HepG2 (cell line): ENCODE measurements at regions not wholly inside any gene's neighbourhood (a gene's known extent, or its start where the extent isn't known, plus 50 kb on each side); places are given as distances from the start of the nearest gene placed in this dataset.

Experiments used
- ATF7-NPFF ChIP-seq: sonication (generic); formaldehyde crosslinking; IDR thresholded peaks from 2 replicates; pipeline ENCODE4 v1.8.1; 2023; ENCODE audit warnings: mild to moderate bottlenecking, low read depth, missing genetic modification reagents, moderate library complexity
- BORCS8-MEF2B ChIP-seq: sonication (generic); formaldehyde crosslinking; IDR thresholded peaks from 2 replicates; pipeline ENCODE4 v1.8.0; 2022; ENCODE audit warnings: mild to moderate bottlenecking, missing genetic modification reagents
- KDM6A ChIP-seq: IDR thresholded peaks from 2 replicates; pipeline ENCODE4 v1.6.1; 2016; ENCODE audit warnings: low read depth
- MLXIP ChIP-seq: sonication (generic); formaldehyde crosslinking; IDR thresholded peaks from 2 replicates; pipeline ENCODE4 v1.9.0; 2021; ENCODE audit warnings: missing genetic modification reagents, borderline replicate concordance
- MTF2 ChIP-seq: sonication (generic); formaldehyde crosslinking; IDR thresholded peaks from 2 replicates; pipeline ENCODE4 v1.5.0; 2020; ENCODE audit warnings: missing genetic modification reagents, borderline replicate concordance
- NR3C1 ChIP-seq: sonication (generic); formaldehyde crosslinking; IDR thresholded peaks from 2 replicates; pipeline ENCODE4 v1.4.0; 2020; ENCODE audit warnings: missing genetic modification reagents
- POLR2AphosphoS5 ChIP-seq: IDR thresholded peaks from 2 replicates; pipeline ENCODE4 v1.6.1; 2012; ENCODE audit warnings: low read depth, low read length
- PPARG ChIP-seq: conservative IDR thresholded peaks from 2 replicates; pipeline ENCODE4 v1.6.1; 2016; ENCODE audit warnings: missing biosample characterization, missing genetic modification reagents
- SPEN ChIP-seq: sonication (generic); formaldehyde crosslinking; IDR thresholded peaks from 2 replicates; pipeline ENCODE4 v1.5.1; 2020; ENCODE audit warnings: low read depth, mild to moderate bottlenecking, missing genetic modification reagents
- ZNF138 ChIP-seq: sonication (generic); formaldehyde crosslinking; IDR thresholded peaks from 2 replicates; pipeline ENCODE4 v1.5.0; 2020; ENCODE audit warnings: mild to moderate bottlenecking, low read depth, missing genetic modification reagents
- ZNF318 ChIP-seq: sonication (generic); formaldehyde crosslinking; IDR thresholded peaks from 2 replicates; pipeline ENCODE4 v1.4.0; 2020; ENCODE audit warnings: mild to moderate bottlenecking, missing genetic modification reagents
- ZNF350 ChIP-seq: sonication (generic); formaldehyde crosslinking; IDR thresholded peaks from 2 replicates; pipeline ENCODE4 v1.4.0; 2020; ENCODE audit warnings: mild to moderate bottlenecking, low read depth, missing genetic modification reagents, borderline replicate concordance
- ZNF572 ChIP-seq: sonication (generic); formaldehyde crosslinking; IDR thresholded peaks from 2 replicates; pipeline ENCODE4 v1.5.1; 2020; ENCODE audit warnings: mild to moderate bottlenecking, missing genetic modification reagents
- ZNF589 ChIP-seq: sonication (generic); formaldehyde crosslinking; conservative IDR thresholded peaks from 2 replicates; pipeline ENCODE4 v1.8.0; 2022; ENCODE audit warnings: mild to moderate bottlenecking, moderate library complexity, missing genetic modification reagents
- ZNF597 ChIP-seq: sonication (generic); formaldehyde crosslinking; IDR thresholded peaks from 2 replicates; pipeline ENCODE4 v1.5.0; 2020; ENCODE audit warnings: missing genetic modification reagents
- ZNF703 ChIP-seq: sonication (generic); formaldehyde crosslinking; IDR thresholded peaks from 2 replicates; pipeline ENCODE4 v1.5.1; 2020; ENCODE audit warnings: missing genetic modification reagents, mild to moderate bottlenecking, moderate library complexity, borderline replicate concordance

GRCh38 chr1:213759359-213760181 lies 228.2 kb upstream of the PROX1 start (continued):
- TF ChIP-seq ZNF318 (CRISPR knock-in tag) (no peak), ZNF572 (CRISPR knock-in tag) (0 out of 2 replicates have a peak, but pooled peaks have one; percentile 48), POLR2AphosphoS5 (no peak), SPEN (CRISPR knock-in tag) (no peak), MTF2 (CRISPR knock-in tag) (no peak), NR3C1 (no peak), ZNF350 (CRISPR knock-in tag) (peak; percentile 74; the same call in 1 of the 2 replicates), ZNF597 (no peak), MLXIP (CRISPR knock-in tag) (0 out of 2 replicates have a peak, but pooled peaks have one; percentile 42), ZNF589 (CRISPR knock-in tag) (no peak), ZNF138 (CRISPR knock-in tag) (no peak), PPARG (CRISPR knock-in tag) (peak; percentile 75), ATF7-NPFF (CRISPR knock-in tag) (no peak; the same call in 1 of the 2 replicates), ZNF703 (no peak), BORCS8-MEF2B (CRISPR knock-in tag) (peak; percentile 87), KDM6A (CRISPR knock-in tag) (peak; percentile 91)
